ENCODE measurements at regions not wholly inside any gene's neighbourhood (a gene's known extent, or its start where the extent isn't known, plus 50 kb on each side); places are given as distances from the start of the nearest gene placed in this dataset.
"Not testable (repeated sequence)": the region's sequence is repeated elsewhere in the genome, so short reads cannot be mapped to it uniquely, and the experiment has no call there.

DNA sequence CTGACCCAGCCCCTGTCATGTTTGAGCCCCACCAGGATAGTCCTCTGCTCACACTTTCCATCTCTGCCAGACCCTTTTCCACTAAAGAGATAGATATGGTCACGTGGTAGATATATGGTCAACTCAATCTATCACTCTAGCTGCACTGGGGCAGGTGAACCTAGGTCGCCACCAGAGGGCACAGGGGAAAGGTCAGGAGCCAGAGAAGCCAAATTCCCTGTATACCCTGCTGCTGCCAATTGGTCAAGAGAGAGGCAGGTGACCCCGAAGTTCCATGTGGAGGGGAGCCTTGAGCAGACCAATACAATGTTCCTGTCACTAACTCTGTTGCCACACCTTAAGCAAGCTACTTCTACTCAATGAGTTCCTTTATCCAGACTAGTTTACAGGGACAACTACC is 101.1 kb upstream of the GALNT18 start:
- Mint-ChIP-seq H3K27me3 (ENCODE audit: low read depth) (peaks cover 13% of the 10 kb centered on the region), H3K4me3 (ENCODE audit: unreplicated experiment) (no peak overlapping the region), H3K4me1 (ENCODE audit: low read depth) (no peaks in the 10 kb centered on the region), H3K36me3 (ENCODE audit: low read depth) (peaks cover 4% of the 10 kb centered on the region), H3K27ac (ENCODE audit: unreplicated experiment) (no peak overlapping the region), H3K9me3 (ENCODE audit: low read depth) (peaks cover 6% of the 10 kb centered on the region)
- no peak for DNase-seq (ENCODE audit: low spot score)
- TF ChIP-seq, protein P1, sequence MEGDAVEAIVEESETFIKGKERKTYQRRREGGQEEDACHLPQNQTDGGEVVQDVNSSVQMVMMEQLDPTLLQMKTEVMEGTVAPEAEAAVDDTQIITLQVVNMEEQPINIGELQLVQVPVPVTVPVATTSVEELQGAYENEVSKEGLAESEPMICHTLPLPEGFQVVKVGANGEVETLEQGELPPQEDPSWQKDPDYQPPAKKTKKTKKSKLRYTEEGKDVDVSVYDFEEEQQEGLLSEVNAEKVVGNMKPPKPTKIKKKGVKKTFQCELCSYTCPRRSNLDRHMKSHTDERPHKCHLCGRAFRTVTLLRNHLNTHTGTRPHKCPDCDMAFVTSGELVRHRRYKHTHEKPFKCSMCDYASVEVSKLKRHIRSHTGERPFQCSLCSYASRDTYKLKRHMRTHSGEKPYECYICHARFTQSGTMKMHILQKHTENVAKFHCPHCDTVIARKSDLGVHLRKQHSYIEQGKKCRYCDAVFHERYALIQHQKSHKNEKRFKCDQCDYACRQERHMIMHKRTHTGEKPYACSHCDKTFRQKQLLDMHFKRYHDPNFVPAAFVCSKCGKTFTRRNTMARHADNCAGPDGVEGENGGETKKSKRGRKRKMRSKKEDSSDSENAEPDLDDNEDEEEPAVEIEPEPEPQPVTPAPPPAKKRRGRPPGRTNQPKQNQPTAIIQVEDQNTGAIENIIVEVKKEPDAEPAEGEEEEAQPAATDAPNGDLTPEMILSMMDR (IDR thresholded peaks at IDR 0.05): no peak

DNA sequence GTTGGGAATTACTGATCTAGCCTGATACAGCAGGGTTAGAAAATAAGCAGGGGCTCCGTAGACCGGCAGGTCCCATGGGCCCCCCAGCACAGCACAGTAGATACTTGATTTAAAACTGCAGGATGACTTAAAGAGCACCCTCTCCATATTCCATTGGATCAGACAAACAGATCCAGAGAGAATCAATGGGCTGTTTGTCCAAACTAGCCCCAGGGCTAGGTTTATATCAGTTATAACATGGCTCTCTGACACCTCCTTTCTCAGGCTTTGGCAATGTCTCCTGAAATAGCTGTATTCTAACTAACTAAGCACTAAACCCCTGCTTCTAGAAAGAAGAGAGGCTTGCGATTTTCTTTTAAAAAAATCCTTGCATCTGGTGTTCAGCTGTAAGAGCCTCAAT is 100.4 kb upstream of the GALNT18 start:
- no peak overlapping the region for H3K4me3 Mint-ChIP-seq (ENCODE audit: unreplicated experiment)
- no peaks in the 10 kb centered on the region for H3K4me1 Mint-ChIP-seq (ENCODE audit: low read depth)

DNA sequence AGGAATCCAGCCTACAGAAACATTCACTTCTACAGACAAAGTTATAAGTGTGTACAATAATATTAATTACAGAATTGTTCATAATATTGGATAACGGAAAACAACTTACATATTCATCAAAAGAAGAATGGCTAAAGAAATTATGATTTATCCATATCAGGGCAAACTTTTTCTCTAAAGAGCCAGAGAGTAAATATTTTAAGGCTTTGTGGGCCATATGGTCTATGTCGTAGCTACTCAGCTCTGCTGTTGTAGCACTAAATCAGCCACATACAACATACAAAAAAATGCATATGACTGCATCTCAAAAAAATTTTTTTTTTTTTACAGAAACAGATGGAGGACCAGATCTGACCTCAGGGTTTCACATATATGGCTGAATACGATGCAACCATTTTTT is 96.7 kb upstream of the GALNT18 start:
- H3K36me3 Mint-ChIP-seq (ENCODE audit: low read depth): peaks cover 10% of the 10 kb centered on the region
- peaks cover 3% of the 10 kb centered on the region for H3K27me3 Mint-ChIP-seq (ENCODE audit: low read depth)
- H3K9me3 Mint-ChIP-seq (ENCODE audit: low read depth): peaks cover 31% of the 10 kb centered on the region
- DNase-seq (ENCODE audit: low spot score): no peak
- no peak overlapping the region for H3K4me3 Mint-ChIP-seq (ENCODE audit: unreplicated experiment)
- TF ChIP-seq, protein P1 (IDR thresholded peaks at IDR 0.05): no peak
- H3K4me1 Mint-ChIP-seq (ENCODE audit: low read depth): no peaks in the 10 kb centered on the region
- H3K27ac Mint-ChIP-seq (ENCODE audit: unreplicated experiment): no peak overlapping the region

More for the DNA sequence above, 100.4 kb upstream of the GALNT18 start:
- Mint-ChIP-seq H3K36me3 (ENCODE audit: low read depth) (peaks cover 2% of the 10 kb centered on the region), H3K27ac (ENCODE audit: unreplicated experiment) (no peak overlapping the region), H3K27me3 (ENCODE audit: low read depth) (peaks cover 13% of the 10 kb centered on the region), H3K9me3 (ENCODE audit: low read depth) (peaks cover 9% of the 10 kb centered on the region)
- TF ChIP-seq, protein P1 (IDR thresholded peaks at IDR 0.05): no peak
- DNase-seq (ENCODE audit: low spot score): no peak

DNA sequence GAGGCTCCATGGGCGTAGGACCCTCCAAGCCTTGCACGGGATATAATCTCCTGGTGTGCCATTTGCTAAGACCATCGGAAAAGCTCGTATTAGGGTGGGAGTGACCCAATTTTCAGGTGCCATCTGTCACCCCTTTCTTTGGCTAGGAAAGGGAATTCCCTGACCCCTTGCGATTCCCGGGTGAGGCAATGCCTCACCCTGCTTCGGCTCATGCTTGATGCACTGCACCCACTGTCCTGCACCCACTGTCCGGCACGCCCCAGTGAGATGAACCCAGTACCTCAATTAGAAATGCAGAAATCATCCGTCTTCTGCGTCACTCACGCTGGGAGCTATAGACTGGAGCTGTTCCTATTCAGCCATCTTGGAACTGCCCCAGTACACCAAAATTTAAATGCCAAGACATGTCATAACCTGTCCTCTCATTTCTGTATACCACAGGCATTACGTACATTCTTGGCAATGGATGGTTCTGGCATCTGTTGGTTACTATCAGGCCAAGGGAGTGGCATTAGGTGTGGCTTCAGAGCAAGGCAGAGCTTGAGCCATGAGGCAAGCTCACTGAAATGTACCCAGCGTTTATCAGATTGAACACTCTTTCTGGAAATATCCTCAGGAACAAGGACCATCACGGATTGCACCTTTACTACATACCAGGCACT is 95.4 kb upstream of the GALNT18 start:
- H3K4me1 Mint-ChIP-seq (ENCODE audit: low read depth): no peaks in the 10 kb centered on the region
- TF ChIP-seq, protein P1 (IDR thresholded peaks at IDR 0.05): no peak
- H3K36me3 Mint-ChIP-seq (ENCODE audit: low read depth): peaks cover 10% of the 10 kb centered on the region
- H3K9me3 Mint-ChIP-seq (ENCODE audit: low read depth): peaks cover 33% of the 10 kb centered on the region
- no peak overlapping the region for H3K4me3 Mint-ChIP-seq (ENCODE audit: unreplicated experiment)
- DNase-seq (ENCODE audit: low spot score): no peak
- H3K27me3 Mint-ChIP-seq (ENCODE audit: low read depth): peaks cover 3% of the 10 kb centered on the region
- no peak overlapping the region for H3K27ac Mint-ChIP-seq (ENCODE audit: unreplicated experiment)

DNA sequence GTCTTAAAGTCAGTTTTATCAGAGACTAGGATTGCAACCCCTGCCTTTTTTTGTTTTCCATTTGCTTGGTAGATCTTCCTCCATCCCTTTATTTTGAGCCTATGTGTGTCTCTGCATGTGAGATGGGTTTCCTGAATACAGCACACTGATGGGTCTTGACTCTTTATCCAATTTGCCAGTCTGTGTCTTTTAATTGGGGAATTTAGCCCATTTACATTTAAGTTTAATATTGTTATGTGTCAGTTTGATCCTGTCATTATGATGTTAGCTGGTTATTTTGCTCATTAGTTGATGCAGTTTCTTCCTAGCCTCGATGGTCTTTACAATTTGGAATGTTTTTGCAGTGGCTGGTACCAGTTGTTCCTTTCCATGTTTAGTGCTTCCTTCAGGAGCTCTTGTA is 93.3 kb upstream of the GALNT18 start:
- H3K36me3 Mint-ChIP-seq (ENCODE audit: low read depth); H3K4me3 Mint-ChIP-seq (ENCODE audit: unreplicated experiment); H3K4me1 Mint-ChIP-seq (ENCODE audit: low read depth); DNase-seq (ENCODE audit: low spot score); H3K27me3 Mint-ChIP-seq (ENCODE audit: low read depth); H3K27ac Mint-ChIP-seq (ENCODE audit: unreplicated experiment): not testable (repeated sequence)
- H3K9me3 Mint-ChIP-seq (ENCODE audit: low read depth): peaks cover 27% of the 10 kb centered on the region

DNA sequence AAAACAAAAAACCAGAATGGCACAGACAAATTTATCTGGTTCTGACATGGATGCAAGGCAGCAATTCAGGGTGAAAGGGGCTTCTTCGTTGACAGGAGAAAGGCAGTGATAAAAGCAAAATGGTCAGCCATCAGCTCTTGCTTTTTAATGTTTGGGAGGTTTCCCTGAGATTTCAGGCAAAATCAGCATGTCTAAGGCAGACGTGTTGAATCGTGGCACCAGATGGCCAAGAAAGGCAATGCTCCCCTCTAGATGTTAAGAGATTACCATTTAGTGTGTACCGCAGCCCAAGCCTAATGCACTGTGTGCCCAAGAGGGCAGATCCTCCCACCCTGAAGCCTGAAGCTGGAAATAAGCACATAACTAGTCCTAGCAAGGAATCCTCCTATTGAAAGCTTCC is 88.8 kb upstream of the GALNT18 start:
- DNase-seq (ENCODE audit: low spot score): no peak
- H3K9me3 Mint-ChIP-seq (ENCODE audit: low read depth): peaks cover 10% of the 10 kb centered on the region
- no peak overlapping the region for H3K27ac Mint-ChIP-seq (ENCODE audit: unreplicated experiment)
- H3K4me1 Mint-ChIP-seq (ENCODE audit: low read depth): peaks cover 3% of the 10 kb centered on the region
- H3K4me3 Mint-ChIP-seq (ENCODE audit: unreplicated experiment): no peak overlapping the region
- TF ChIP-seq, protein P1 (IDR thresholded peaks at IDR 0.05): no peak
- H3K27me3 Mint-ChIP-seq (ENCODE audit: low read depth): peaks cover 3% of the 10 kb centered on the region
- peaks cover 3% of the 10 kb centered on the region for H3K36me3 Mint-ChIP-seq (ENCODE audit: low read depth)
